CD4-positive, alpha-beta T cell treated with Interleukin-10 for 1 hour (primary cell): ENCODE measurements at regions not wholly inside any gene's neighbourhood (a gene's known extent, or its start where the extent isn't known, plus 50 kb on each side); places are given as distances from the start of the nearest gene placed in this dataset.
"Not testable (repeated sequence)": the region's sequence is repeated elsewhere in the genome, so short reads cannot be mapped to it uniquely, and the experiment has no call there.

Experiments
- DNase-seq: peaks from one replicate; pipeline ENCODE4 v3.0.0-alpha.2; 2020

DNA sequence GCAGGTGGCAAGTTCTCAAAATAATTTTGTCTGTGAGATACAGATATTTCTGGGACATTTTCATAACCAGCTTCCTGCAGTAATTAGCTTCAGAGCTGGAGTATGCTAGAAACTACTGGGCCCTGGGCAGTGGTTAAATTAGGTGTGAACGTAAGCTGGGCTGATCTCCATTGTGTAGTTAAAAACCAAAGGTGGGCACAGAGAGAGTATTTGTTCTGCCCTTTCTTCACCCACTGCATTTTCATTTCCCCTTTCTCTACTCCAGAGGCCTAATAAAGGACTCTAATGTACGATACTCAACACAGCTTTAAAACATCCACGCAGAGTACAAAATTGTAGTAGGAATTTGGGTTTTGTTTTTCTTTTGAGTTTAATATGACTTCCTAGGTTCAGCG, 252.7 kb downstream of the SPRY1 start:
- DNase-seq = no peak

DNA sequence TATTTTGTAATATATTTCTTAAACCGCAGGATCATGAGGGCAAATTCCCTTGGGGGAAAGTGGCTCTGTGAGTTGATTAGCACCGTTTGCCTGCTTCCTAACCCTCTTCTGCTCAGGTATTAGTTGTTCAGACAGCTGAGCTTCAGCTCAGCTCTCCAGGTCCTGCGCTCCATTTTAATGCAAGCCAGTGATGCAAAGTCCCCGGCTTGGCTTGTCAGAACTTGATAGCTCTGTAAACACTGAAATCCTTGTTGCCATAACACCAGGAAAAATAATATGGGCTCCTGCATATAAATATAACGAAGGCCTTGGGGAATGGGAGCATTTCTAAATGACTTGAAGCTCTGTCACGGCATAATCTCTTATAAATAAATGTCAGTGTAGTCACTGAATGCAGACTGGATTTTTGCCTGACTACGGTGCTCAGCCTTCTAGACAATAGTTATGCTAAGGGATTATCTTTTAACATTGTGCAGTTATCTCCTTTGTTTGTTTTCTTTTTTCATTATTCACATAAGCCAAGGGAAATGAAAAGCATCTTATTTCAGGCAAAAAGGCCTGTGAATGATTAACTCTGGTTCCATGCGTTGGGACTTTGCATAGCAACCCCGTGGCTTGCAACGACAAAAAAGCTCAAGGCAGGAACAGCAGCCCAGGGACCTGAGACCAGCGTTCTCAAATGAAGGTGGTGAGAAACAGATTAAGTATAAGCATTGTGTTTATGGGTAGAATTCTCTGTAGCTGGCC, 253.2 kb downstream of the SPRY1 start:
- DNase-seq = no peak

DNA sequence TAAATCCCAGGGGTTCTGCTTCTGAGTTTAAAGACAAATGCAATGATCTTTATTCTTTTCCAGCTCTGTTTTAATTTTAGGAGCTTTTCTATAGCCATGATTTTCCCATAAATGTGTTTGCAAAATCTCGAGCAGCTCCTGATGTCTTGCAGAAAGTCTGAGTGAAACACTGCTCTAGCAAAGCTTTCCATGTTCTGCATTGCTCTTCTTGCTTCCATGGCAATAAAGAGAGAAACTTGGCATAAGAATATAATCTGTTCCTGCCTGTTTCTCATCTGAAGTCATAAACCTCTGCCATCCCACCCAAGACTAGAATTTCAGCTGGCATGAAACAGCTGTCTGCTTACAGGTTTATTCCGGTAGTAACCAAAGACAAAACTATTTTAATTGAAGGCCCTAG, 254.5 kb downstream of the SPRY1 start:
- DNase-seq = no peak

DNA sequence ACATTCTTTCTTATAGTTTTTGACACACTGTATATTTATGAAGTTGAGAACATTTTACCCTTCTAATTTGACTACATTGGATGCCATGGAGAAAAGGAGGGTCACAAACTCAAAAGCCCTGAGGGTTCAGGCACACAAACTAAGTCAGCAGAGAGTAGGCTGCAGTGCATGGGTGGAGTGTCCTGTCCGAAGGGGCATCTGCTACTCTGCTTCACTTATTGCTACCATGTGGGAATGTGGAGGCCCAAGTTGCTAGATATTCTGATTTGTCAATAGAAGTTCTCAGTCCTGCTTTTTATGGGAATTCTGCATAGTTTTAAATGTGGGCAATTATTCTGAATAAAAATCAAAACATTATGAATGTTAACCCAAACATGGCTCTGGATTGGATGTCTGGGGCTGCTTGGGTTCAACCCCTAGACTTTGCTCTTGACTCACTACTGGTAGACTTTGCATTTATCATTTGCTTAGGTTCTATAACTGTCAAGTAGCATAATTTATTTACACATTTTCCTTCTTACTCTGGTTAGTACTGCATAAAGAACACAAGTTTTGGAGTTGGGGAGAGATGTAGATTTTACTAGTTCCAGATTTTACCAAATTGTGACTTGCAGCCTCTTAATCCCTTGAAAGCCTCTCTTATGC, 255.1 kb downstream of the SPRY1 start:
- DNase-seq = no peak

DNA sequence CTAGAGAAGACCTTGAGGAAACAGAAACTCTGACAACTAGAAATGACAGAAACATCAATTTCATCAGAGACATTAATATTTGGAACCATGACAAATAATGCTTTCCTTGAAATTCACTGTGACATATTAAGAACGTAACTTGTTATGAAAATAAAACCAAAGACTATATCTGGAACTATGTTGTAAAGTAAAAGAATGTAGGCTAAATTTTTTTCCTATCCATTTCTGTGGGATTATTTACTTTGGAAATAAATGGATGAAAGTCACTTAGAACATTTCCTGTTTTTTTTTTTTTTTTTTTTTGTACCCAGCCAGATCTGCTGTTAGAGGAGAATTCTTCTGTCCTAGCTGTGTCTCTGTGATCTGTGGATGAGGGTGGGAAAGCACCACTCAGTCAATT, 255.9 kb downstream of the SPRY1 start:
- DNase-seq = no peak

DNA sequence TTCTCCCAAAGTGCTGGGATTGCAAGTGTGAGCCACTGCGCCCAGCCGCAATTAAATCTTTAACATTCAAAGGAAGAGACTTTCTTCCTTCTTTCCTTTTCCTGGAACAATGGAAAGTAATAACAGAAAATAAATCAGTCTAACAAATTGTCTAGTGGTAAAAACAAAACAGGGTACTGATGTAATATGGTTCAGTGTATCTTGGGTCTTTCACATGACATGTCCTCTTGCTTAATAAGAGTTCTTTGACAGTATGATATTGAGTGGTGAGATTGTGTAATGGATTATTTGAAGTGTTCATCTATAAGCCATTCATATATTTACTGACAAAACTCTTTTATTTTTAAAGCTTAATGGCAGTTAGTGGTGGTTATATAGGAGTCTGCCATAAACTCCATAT, 256.6 kb downstream of the SPRY1 start:
- DNase-seq = no peak

- DNase-seq = not testable (repeated sequence)
Measured at GRCh38 chr4:123656746-123657294, 260.2 kb downstream of the SPRY1 start.

GRCh38 chr4:123657606-123658005, 261.0 kb downstream of the SPRY1 start:
- DNase-seq = not testable (repeated sequence)

GRCh38 chr4:123659262-123659661, 262.7 kb downstream of the SPRY1 start:
- DNase-seq = no peak

DNA sequence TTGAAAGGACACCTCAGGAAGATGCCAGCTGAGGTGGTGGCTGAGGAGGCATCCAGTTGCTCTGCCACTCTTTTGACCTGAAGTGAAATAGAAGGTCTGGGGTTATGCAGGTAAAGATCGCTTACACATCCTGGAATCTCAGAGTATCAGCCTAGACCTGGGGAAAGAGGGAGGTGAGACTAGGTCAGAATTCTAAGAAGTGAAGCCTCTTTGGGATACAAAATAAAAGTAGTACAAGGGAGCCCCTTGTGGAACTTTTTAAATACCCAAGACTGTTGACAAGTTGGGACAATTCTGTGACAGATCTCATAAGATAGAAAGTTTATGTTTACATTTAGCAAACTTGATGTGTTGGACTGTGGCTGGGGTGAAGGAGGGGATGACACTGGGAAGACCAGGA, 263.1 kb downstream of the SPRY1 start:
- DNase-seq = peak; percentile 5

- peak; percentile 10 for DNase-seq
Measured at GRCh38 chr4:123661080-123661737, 264.6 kb downstream of the SPRY1 start.

DNA sequence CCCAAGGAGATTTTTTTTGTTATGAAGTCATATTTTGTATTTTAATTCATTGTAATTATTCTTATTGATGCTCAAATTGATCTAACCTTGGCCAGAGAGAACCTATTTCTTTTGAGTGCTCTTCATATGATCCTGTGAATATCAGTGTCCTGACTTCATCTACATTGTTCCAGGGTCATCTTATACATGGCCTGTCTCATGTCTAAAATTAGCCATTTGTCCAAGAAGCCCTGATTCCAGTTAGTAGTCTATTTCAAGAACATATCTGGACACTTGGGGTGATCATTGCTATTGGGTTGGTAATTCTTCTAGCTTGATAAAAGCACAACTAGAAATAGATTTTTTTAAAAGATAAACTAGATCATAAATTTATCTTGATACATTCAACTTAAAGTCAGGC, 266.2 kb downstream of the SPRY1 start:
- no peak for DNase-seq

DNA sequence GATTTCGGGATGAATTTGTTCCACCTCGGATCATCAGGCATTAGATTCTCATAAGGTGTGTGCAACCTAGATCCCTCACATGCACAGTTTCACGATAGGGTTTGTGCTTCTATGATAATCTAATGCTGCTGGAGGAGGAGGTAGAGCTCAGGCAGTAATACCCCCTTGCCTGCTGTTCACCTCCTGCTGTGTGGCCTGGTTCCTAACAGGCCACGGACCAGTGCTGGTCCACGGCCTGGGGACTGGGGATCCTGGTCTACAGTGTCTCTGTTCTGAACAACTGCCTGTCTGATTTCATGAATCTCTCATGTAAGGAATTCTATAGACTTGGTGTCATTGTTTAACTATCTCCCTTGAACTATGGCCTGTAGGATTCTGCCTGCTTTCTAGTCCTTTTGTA, 269.9 kb downstream of the SPRY1 start:
- no peak for DNase-seq

DNA sequence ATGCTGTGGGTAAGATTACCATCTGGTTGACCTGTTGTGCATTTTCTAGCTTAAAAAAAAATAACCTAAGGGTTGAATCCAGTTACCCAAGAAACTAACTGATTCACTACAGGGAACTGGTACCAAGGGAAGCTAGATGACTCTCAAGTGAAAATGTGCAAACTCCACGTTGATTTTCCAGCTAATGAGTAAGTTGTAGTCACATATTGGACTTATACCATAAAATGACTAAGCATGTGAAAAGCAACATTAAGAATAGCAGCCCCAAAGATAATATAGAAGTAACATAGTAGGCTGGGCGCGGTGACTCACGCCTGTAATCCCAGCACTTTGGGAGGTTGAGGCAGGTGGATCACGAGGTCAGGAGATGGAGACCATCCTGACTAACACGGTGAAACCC, 270.9 kb downstream of the SPRY1 start:
- DNase-seq = no peak

GRCh38 chr4:123667991-123668390, 271.4 kb downstream of the SPRY1 start:
- DNase-seq = no peak

- no peak for DNase-seq
Measured at GRCh38 chr4:123671636-123672404, 275.2 kb downstream of the SPRY1 start.

DNA sequence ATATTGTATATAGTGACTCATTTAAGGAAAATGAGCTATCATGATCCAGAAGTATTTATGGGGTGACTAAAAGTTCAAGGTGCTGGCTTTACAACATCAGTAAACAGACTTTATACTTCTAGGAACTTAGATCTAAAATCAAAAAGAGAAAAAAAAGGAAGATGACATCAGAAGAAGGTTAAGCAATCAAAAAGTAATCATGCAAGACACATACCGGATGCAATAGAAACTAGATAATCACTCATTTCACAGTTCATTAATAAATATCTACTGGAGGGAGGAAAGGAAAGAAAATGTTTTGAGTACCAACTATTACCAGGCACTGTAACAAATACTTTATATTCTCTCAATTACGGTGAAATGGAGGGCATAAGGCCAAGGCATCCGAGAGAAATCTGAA, 276.4 kb downstream of the SPRY1 start:
- DNase-seq = no peak

DNA sequence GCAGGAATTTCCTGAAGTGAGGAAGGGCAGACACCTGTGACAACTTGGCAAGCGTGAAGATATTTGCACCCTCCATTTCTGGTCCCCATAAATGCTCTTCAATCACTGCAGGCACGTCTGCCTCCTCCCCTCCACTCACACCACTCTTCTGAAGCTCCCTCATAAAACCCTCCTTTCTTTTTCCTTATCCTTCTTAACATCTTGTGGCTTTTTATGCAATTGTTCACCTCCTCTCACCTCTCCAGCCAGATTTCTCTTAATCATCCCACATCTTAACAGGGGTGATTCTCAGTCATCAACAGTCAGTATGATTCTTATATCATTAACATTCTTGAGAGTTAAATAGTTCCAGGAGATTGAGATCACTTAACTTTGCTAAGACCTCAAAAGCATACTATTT, 277.4 kb downstream of the SPRY1 start:
- DNase-seq = no peak

- DNase-seq = no peak
Measured at GRCh38 chr4:123674762-123675465, 278.3 kb downstream of the SPRY1 start.

GRCh38 chr4:123675567-123675966, 279.0 kb downstream of the SPRY1 start:
- DNase-seq = no peak

- DNase-seq = no peak
Measured at GRCh38 chr4:123676071-123676889, 279.7 kb downstream of the SPRY1 start.

- DNase-seq = no peak
Measured at GRCh38 chr4:123676890-123677229, 280.3 kb downstream of the SPRY1 start.
